ENCODE measurements at regions not wholly inside any gene's neighbourhood (a gene's known extent, or its start where the extent isn't known, plus 50 kb on each side); places are given as distances from the start of the nearest gene placed in this dataset.

DNA sequence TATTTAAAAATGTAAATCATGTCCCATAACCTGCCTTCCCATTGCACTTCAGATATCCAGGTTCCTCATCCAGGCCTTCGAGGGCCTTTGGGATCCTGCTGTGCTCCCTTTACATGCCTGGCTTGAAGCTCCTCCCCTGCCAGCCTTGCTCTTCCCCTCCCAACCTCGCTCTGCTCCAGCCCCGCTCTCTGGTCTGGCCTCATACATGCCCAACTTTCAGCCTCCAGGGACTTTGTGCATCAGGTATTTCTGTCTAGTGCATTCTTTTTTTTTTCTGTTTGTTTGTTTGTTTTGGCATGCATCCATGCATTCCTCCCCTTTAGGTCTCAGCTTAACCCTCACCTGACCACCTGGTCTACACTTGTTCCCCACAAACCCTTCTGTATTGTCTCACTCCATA is 160.3 kb downstream of the SNX10 start:
- H3K9me3 ChIP-seq, result no peaks in the 10 kb centered on the region
- 64 to 69% (median 65%) methylated on average over 3 of the region's 3 CpGs for WGBS, 3 donors
- no peak for DNase-seq
- H3K36me3 ChIP-seq (ENCODE audit: insufficient read depth in 1 of 2, low read depth in 1 of 2), result no peaks in the 10 kb centered on the region
- ATAC-seq, result no peak
- no peaks in the 10 kb centered on the region for H3K27me3 ChIP-seq (ENCODE audit: insufficient read depth in 3 of 3, low read length in 2 of 3)
- TF ChIP-seq, protein P1, sequence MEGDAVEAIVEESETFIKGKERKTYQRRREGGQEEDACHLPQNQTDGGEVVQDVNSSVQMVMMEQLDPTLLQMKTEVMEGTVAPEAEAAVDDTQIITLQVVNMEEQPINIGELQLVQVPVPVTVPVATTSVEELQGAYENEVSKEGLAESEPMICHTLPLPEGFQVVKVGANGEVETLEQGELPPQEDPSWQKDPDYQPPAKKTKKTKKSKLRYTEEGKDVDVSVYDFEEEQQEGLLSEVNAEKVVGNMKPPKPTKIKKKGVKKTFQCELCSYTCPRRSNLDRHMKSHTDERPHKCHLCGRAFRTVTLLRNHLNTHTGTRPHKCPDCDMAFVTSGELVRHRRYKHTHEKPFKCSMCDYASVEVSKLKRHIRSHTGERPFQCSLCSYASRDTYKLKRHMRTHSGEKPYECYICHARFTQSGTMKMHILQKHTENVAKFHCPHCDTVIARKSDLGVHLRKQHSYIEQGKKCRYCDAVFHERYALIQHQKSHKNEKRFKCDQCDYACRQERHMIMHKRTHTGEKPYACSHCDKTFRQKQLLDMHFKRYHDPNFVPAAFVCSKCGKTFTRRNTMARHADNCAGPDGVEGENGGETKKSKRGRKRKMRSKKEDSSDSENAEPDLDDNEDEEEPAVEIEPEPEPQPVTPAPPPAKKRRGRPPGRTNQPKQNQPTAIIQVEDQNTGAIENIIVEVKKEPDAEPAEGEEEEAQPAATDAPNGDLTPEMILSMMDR (IDR thresholded peaks at IDR 0.05), result no peak
- intact Hi-C loops (cut with DNase I), result no loop called here
- no peak overlapping the region for H3K27ac ChIP-seq
- no peaks in the 10 kb centered on the region for H3K4me1 ChIP-seq
- H3K4me3 ChIP-seq, result no peak overlapping the region

DNA sequence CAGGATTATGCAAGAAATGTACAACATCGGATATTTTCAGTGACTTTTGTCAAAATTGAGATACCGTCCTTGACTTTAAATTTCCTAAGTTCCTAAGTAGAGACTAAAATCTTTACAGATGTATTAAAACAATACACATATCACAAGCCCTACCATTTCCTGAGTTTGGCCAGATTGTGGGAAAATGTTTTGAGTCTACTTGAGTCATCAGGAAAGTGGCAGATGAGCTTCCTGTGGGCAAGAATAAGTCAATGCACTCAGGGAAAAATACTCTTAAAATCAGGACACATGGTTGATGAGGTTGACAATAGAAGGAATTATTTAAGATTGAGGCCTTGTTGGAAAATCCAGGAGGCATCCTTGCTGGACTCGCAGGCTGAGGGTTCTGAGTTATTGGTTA is 162.5 kb downstream of the SNX10 start:
- Histone ChIP-seq H3K36me3 (ENCODE audit: insufficient read depth in 1 of 2, low read depth in 1 of 2) (no peaks in the 10 kb centered on the region), H3K4me3 (no peak overlapping the region), H3K4me1 (no peaks in the 10 kb centered on the region), H3K27ac (no peak overlapping the region), H3K9me3 (no peaks in the 10 kb centered on the region), H3K27me3 (ENCODE audit: insufficient read depth in 3 of 3, low read length in 2 of 3) (no peaks in the 10 kb centered on the region)
- intact Hi-C loops (cut with DNase I), result no loop called here
- 54 to 76% (median 69%) methylated on average over 3 of the region's 3 CpGs for WGBS, 3 donors
- DNase-seq (no peak), ATAC-seq (no peak)
- TF ChIP-seq, protein P1 (IDR thresholded peaks at IDR 0.05), result no peak

DNA sequence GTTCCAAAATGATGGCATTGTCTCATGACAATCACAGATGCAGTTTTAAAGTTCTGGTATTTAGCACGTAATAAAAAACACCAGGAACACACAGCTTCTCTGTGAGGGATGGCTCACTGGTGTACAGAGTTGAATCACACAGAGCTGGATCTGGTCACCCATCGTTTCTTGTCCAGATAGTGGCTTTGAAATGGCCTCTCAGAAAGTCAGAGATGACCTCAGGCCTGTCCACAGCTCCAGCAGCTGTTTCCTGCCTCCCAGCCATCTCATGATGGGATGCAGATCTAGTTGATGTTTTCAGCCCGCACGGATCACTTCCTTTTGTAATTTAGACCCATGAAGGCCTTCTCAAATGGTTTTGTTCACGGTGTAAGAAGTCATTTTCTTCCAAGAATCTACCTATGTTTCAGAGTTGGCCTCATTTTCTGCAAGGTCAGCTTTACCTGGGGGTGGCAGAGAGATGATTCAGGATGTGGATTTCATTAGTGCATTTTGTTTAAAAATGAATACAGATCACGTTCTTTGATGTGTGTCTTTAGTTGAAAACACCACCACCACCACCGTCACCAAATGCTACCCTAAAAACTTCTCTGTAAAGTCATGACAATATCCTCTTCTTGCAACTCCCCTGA is 166.2 kb downstream of the SNX10 start:
- TF ChIP-seq, protein P1 (IDR thresholded peaks at IDR 0.05), result no peak
- Histone ChIP-seq H3K4me1 (no peaks in the 10 kb centered on the region), H3K27ac (no peak overlapping the region), H3K4me3 (no peak overlapping the region), H3K27me3 (ENCODE audit: insufficient read depth in 3 of 3, low read length in 2 of 3) (no peaks in the 10 kb centered on the region), H3K9me3 (no peaks in the 10 kb centered on the region), H3K36me3 (ENCODE audit: insufficient read depth in 1 of 2, low read depth in 1 of 2) (no peaks in the 10 kb centered on the region)
- no peak for DNase-seq
- WGBS, 3 donors, result 45 to 50% (median 47%) methylated on average over 7 of the region's 7 CpGs
- intact Hi-C loops (cut with DNase I), result no loop called here
- no peak for ATAC-seq

DNA sequence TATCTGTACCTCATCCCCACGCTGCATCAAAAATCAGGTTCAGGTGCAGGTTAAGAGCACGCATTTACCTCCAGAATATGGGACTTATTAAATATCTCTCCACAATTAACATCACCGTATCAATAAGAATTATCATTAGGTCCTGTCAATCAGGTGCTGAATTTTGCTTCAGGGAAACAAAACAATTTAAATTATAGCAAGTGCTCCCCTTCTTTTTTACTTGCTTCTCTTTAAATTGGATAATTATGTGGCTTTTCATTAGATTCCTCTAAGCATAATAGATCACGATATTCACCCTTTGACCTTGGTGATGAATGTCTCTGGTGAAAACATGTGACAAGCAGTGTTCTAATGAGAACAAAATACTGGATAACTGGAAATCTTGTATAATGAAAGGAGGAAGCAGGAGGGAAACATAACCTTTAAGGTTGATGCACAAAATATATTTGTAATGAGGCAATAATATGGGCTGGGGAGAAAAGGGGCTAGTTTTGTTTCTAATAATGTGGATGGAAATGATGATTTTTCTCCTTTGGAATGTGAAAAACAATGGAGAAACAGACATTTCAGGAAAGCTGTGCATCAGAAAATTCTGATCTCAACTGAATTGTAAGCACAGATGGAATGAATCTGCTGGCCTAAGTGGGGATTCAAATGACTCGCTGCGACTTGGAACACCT is 166.9 kb downstream of the SNX10 start:
- intact Hi-C loops (cut with DNase I), result no loop called here
- WGBS, 3 donors, result 81 to 96% (median 90%) methylated on average over 6 of the region's 6 CpGs
- Histone ChIP-seq H3K9me3 (no peaks in the 10 kb centered on the region), H3K36me3 (ENCODE audit: insufficient read depth in 1 of 2, low read depth in 1 of 2) (no peaks in the 10 kb centered on the region), H3K27me3 (ENCODE audit: insufficient read depth in 3 of 3, low read length in 2 of 3) (no peaks in the 10 kb centered on the region), H3K4me3 (no peak overlapping the region), H3K4me1 (no peaks in the 10 kb centered on the region), H3K27ac (no peak overlapping the region)
- no peak for DNase-seq
- ATAC-seq, result no peak
- TF ChIP-seq, protein P1 (IDR thresholded peaks at IDR 0.05), result no peak
